ENCODE measurements at regions not wholly inside any gene's neighbourhood (a gene's known extent, or its start where the extent isn't known, plus 50 kb on each side); places are given as distances from the start of the nearest gene placed in this dataset.

DNA sequence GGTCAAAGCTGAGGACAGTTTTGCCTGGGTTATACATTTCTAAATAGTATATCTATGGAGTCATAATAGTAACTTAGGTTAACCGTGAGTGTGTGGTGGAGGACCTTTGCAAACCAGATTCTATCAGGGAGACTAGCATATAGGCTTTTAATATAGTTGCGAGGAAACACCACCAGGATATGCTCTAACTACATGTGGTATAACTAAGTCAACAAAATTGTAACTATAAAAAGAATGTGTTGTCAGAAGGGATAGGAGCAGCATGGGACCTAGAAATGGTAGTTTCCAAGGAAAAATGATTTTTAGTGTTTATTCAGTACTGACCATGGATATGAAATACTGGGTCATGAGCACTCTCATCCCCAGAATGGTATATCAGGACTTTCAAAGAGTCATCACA, 338.1 kb downstream of the TGFB2 start:
- H3K4me1 ChIP-seq (ENCODE audit: control insufficient read depth, insufficient read depth, low read length), result no peaks in the 10 kb centered on the region
- H3K36me3 Mint-ChIP-seq (ENCODE audit: low read depth), result no peaks in the 10 kb centered on the region
- TF ChIP-seq, protein P1, sequence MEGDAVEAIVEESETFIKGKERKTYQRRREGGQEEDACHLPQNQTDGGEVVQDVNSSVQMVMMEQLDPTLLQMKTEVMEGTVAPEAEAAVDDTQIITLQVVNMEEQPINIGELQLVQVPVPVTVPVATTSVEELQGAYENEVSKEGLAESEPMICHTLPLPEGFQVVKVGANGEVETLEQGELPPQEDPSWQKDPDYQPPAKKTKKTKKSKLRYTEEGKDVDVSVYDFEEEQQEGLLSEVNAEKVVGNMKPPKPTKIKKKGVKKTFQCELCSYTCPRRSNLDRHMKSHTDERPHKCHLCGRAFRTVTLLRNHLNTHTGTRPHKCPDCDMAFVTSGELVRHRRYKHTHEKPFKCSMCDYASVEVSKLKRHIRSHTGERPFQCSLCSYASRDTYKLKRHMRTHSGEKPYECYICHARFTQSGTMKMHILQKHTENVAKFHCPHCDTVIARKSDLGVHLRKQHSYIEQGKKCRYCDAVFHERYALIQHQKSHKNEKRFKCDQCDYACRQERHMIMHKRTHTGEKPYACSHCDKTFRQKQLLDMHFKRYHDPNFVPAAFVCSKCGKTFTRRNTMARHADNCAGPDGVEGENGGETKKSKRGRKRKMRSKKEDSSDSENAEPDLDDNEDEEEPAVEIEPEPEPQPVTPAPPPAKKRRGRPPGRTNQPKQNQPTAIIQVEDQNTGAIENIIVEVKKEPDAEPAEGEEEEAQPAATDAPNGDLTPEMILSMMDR (conservative IDR thresholded peaks at IDR 0.05), result no peak
- no peak overlapping the region for H3K4me3 ChIP-seq (ENCODE audit: low read length)
- DNase-seq, result no peak
- H3K27me3 Mint-ChIP-seq (ENCODE audit: insufficient read depth), result no peaks in the 10 kb centered on the region
- no peaks in the 10 kb centered on the region for H3K4me1 Mint-ChIP-seq
- H3K27ac ChIP-seq (ENCODE audit: low read depth, low read length), result no peak overlapping the region
- H3K9ac ChIP-seq (ENCODE audit: extremely low read depth, low read length, poor library complexity, severe bottlenecking), result no peak overlapping the region
- H3K9me3 Mint-ChIP-seq, result no peaks in the 10 kb centered on the region
- H3K27ac Mint-ChIP-seq, result no peak overlapping the region
- H3K9me3 ChIP-seq (ENCODE audit: control insufficient read depth, low read length), result no peaks in the 10 kb centered on the region
- H3K4me3 Mint-ChIP-seq, result no peak overlapping the region
- 89% methylated on average over 2 of the region's 2 CpGs; no CpG with 5 or more reads in 1 of the 2 experiments for WGBS, 2 experiments (ENCODE audit: insufficient coverage in 1 of 2, insufficient read length in 1 of 2)
- no peaks in the 10 kb centered on the region for H3K27me3 ChIP-seq (ENCODE audit: control insufficient read depth, insufficient read depth, low read length, poor library complexity, severe bottlenecking)
- H3K36me3 ChIP-seq (ENCODE audit: control insufficient read depth, insufficient read depth, low read length), result no peaks in the 10 kb centered on the region

DNA sequence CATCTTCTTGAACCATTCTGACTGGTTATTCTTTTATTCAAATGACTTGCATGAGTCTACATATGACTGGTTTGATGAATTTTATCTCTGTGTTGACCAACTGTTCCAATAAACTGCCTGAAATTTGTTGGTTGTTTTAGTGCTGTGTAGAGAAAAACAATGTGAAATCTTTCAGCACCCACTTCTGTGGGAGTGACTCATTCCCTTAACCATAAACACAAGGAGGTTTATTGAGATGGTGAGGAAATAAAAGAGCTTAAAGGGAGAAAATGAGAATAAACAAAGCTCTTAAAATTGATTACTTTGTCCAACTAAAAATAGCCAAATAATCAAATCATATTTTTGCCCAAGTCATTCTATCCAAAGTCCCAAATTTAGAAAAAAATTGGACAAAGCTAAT, 341.1 kb downstream of the TGFB2 start:
- no peak overlapping the region for H3K27ac Mint-ChIP-seq
- Histone ChIP-seq H3K9me3 (ENCODE audit: control insufficient read depth, low read length) (peaks cover 13% of the 10 kb centered on the region), H3K4me1 (ENCODE audit: control insufficient read depth, insufficient read depth, low read length) (no peaks in the 10 kb centered on the region), H3K27me3 (ENCODE audit: control insufficient read depth, insufficient read depth, low read length, poor library complexity, severe bottlenecking) (no peaks in the 10 kb centered on the region), H3K9ac (ENCODE audit: extremely low read depth, low read length, poor library complexity, severe bottlenecking) (no peak overlapping the region), H3K27ac (ENCODE audit: low read depth, low read length) (no peak overlapping the region), H3K36me3 (ENCODE audit: control insufficient read depth, insufficient read depth, low read length) (no peaks in the 10 kb centered on the region), H3K4me3 (ENCODE audit: low read length) (no peak overlapping the region)
- H3K4me1 Mint-ChIP-seq, result no peaks in the 10 kb centered on the region
- peaks cover 5% of the 10 kb centered on the region for H3K9me3 Mint-ChIP-seq
- H3K27me3 Mint-ChIP-seq (ENCODE audit: insufficient read depth), result no peaks in the 10 kb centered on the region
- no peak for DNase-seq
- H3K36me3 Mint-ChIP-seq (ENCODE audit: low read depth), result no peaks in the 10 kb centered on the region
- TF ChIP-seq, protein P1 (conservative IDR thresholded peaks at IDR 0.05), result no peak
- no peak overlapping the region for H3K4me3 Mint-ChIP-seq

DNA sequence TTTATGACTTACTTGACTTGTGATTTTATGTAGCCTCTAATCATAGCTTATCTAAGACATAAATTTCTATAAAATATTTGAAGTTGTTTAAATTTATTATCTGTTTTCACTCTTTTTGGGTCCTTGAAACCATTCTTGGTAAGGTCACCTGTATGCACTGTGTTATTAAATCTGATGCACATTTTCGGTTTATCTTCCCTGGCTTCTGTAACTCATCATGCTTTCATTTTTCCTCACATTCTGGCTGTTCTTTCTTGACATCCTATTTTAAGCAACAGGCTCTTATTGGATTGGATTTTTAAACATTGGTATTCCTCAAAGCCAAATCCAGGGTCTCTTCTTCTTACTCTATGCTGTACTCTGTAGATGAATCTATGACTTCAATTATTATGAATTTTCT, 341.6 kb downstream of the TGFB2 start:
- no peaks in the 10 kb centered on the region for H3K4me1 Mint-ChIP-seq
- H3K36me3 Mint-ChIP-seq (ENCODE audit: low read depth), result no peaks in the 10 kb centered on the region

More for the DNA sequence above, 341.6 kb downstream of the TGFB2 start:
- peaks cover 3% of the 10 kb centered on the region for H3K4me1 ChIP-seq (ENCODE audit: control insufficient read depth, insufficient read depth, low read length)
- no peaks in the 10 kb centered on the region for H3K27me3 ChIP-seq (ENCODE audit: control insufficient read depth, insufficient read depth, low read length, poor library complexity, severe bottlenecking)
- H3K9ac ChIP-seq (ENCODE audit: extremely low read depth, low read length, poor library complexity, severe bottlenecking), result no peak overlapping the region
- TF ChIP-seq, protein P1 (conservative IDR thresholded peaks at IDR 0.05), result no peak
- Mint-ChIP-seq H3K9me3 (peaks cover 5% of the 10 kb centered on the region), H3K4me3 (no peak overlapping the region), H3K27me3 (ENCODE audit: insufficient read depth) (no peaks in the 10 kb centered on the region), H3K27ac (no peak overlapping the region)
- H3K36me3 ChIP-seq (ENCODE audit: control insufficient read depth, insufficient read depth, low read length), result no peaks in the 10 kb centered on the region
- H3K27ac ChIP-seq (ENCODE audit: low read depth, low read length), result no peak overlapping the region
- no peak for DNase-seq
- peaks cover 13% of the 10 kb centered on the region for H3K9me3 ChIP-seq (ENCODE audit: control insufficient read depth, low read length)
- whole genome bisulfite sequencing, 2 experiments (ENCODE audit: insufficient coverage in 1 of 2, insufficient read length in 1 of 2), result 92% methylated on average over 1 of the region's 1 CpG; no CpG with 5 or more reads in 1 of the 2 experiments
- H3K4me3 ChIP-seq (ENCODE audit: low read length), result no peak overlapping the region

Measured in endodermal cell (in vitro differentiated cells).